ENCODE measurements at regions not wholly inside any gene's neighbourhood (a gene's known extent, or its start where the extent isn't known, plus 50 kb on each side); places are given as distances from the start of the nearest gene placed in this dataset.

DNA sequence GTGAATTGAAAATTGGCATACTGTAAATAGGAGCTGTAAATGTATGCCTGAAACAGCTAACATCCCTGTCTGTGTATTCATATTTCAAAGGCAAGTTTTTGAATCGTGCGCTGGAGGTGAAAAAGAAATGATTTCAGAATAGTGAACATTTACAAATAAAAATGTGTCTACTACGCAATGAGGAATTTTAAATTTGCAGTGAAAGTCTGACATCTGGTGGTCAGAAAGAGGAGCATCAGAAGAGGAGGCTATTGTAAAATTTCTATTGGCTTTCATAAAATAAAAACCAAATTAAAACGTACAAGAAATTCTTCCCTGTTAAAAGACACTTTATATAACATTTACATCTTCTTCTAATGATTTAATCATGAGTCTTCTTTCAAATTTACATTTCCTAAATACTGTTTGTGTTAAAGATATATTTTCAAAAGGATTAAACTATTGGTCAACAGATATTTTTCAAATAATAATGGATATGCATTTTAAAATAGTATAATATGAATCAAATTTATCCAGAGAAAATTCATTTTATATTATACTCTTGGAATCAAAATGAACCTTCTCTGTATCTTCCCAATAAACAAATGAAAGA lies 113.7 kb upstream of the RRP15 start:
- no peaks in the 10 kb centered on the region for H3K79me2 ChIP-seq (ENCODE audit: insufficient read depth, low read length)
- H3K9ac ChIP-seq (ENCODE audit: low read depth, low read length, poor library complexity, severe bottlenecking), result no peak overlapping the region
- H3K4me3 ChIP-seq (ENCODE audit: low read length, poor library complexity, severe bottlenecking), result no peak overlapping the region
- no peak for TF ChIP-seq EZH2phosphoT487 (IDR thresholded peaks at IDR 0.05; ENCODE audit: borderline replicate concordance)
- TF ChIP-seq, protein P1, sequence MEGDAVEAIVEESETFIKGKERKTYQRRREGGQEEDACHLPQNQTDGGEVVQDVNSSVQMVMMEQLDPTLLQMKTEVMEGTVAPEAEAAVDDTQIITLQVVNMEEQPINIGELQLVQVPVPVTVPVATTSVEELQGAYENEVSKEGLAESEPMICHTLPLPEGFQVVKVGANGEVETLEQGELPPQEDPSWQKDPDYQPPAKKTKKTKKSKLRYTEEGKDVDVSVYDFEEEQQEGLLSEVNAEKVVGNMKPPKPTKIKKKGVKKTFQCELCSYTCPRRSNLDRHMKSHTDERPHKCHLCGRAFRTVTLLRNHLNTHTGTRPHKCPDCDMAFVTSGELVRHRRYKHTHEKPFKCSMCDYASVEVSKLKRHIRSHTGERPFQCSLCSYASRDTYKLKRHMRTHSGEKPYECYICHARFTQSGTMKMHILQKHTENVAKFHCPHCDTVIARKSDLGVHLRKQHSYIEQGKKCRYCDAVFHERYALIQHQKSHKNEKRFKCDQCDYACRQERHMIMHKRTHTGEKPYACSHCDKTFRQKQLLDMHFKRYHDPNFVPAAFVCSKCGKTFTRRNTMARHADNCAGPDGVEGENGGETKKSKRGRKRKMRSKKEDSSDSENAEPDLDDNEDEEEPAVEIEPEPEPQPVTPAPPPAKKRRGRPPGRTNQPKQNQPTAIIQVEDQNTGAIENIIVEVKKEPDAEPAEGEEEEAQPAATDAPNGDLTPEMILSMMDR (conservative IDR thresholded peaks at IDR 0.05; ENCODE audit: low read length), result peak; percentile 90
- H4K20me1 ChIP-seq (ENCODE audit: insufficient read depth, low read length, poor library complexity, severe bottlenecking), result no peaks in the 10 kb centered on the region
- H3F3A ChIP-seq (ENCODE audit: low read depth), result no peaks in the 10 kb centered on the region
- no peak overlapping the region for H3K4me2 ChIP-seq (ENCODE audit: low read depth, low read length, poor library complexity, severe bottlenecking)
- 0 out of 2 replicates have a peak overlapping the region, but pooled peaks have one; percentile 3 for H2AFZ ChIP-seq (ENCODE audit: low read length)
- H3K4me1 ChIP-seq (ENCODE audit: insufficient read depth, low read length, poor library complexity, severe bottlenecking), result no peaks in the 10 kb centered on the region
- no peaks in the 10 kb centered on the region for H3K9me2 ChIP-seq (replicated peaks; ENCODE audit: low read depth, low read length)
- no peaks in the 10 kb centered on the region for H3K27me3 ChIP-seq (ENCODE audit: insufficient read depth, low read length, poor library complexity, severe bottlenecking)
- H3K36me3 ChIP-seq (ENCODE audit: insufficient read depth, low read length), result no peaks in the 10 kb centered on the region
- no peaks in the 10 kb centered on the region for H3K9me3 ChIP-seq (ENCODE audit: insufficient read depth, low read depth, low read length)

DNA sequence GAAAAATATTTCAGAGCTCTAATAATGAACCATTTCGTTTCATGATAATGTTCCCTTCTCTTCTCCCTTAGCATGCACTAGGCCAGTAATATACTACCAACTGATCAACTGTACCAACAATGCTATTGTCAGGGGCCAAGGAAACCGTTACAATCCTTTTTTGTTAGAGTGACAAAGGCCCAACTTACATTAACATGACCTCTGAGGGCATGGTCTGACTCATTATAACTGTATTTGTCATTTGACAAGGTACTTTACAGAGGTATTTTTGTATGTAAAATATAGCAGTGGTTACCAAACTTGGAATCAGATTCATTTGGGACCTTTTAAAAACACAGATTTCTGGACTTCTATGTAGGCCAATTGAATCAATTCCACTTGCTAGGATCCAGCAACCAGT lies 102.6 kb upstream of the RRP15 start:
- no peak for TF ChIP-seq EZH2phosphoT487 (IDR thresholded peaks at IDR 0.05; ENCODE audit: borderline replicate concordance)
- TF ChIP-seq, protein P1 (conservative IDR thresholded peaks at IDR 0.05; ENCODE audit: low read length), result no peak
- Histone ChIP-seq H3K4me3 (ENCODE audit: low read length, poor library complexity, severe bottlenecking) (no peak overlapping the region), H2AFZ (ENCODE audit: low read length) (no peak overlapping the region), H3K27me3 (ENCODE audit: insufficient read depth, low read length, poor library complexity, severe bottlenecking) (no peaks in the 10 kb centered on the region), H3K4me2 (ENCODE audit: low read depth, low read length, poor library complexity, severe bottlenecking) (no peak overlapping the region), H3K79me2 (ENCODE audit: insufficient read depth, low read length) (no peaks in the 10 kb centered on the region), H3K9ac (ENCODE audit: low read depth, low read length, poor library complexity, severe bottlenecking) (no peak overlapping the region), H4K20me1 (ENCODE audit: insufficient read depth, low read length, poor library complexity, severe bottlenecking) (no peaks in the 10 kb centered on the region), H3K9me2 (replicated peaks; ENCODE audit: low read depth, low read length) (no peaks in the 10 kb centered on the region), H3F3A (ENCODE audit: low read depth) (no peaks in the 10 kb centered on the region), H3K36me3 (ENCODE audit: insufficient read depth, low read length) (no peaks in the 10 kb centered on the region), H3K4me1 (ENCODE audit: insufficient read depth, low read length, poor library complexity, severe bottlenecking) (no peaks in the 10 kb centered on the region), H3K9me3 (ENCODE audit: insufficient read depth, low read depth, low read length) (no peaks in the 10 kb centered on the region)

GRCh38 chr1:218200979-218201378 lies 84.1 kb upstream of the RRP15 start:
- H3K9me2 ChIP-seq (replicated peaks; ENCODE audit: low read depth, low read length), result no peaks in the 10 kb centered on the region

More at GRCh38 chr1:218200979-218201378, 84.1 kb upstream of the RRP15 start:
- H2AFZ ChIP-seq (ENCODE audit: low read length), result no peak overlapping the region
- no peaks in the 10 kb centered on the region for H3K79me2 ChIP-seq (ENCODE audit: insufficient read depth, low read length)
- H3K27me3 ChIP-seq (ENCODE audit: insufficient read depth, low read length, poor library complexity, severe bottlenecking), result no peaks in the 10 kb centered on the region
- no peaks in the 10 kb centered on the region for H3K9me3 ChIP-seq (ENCODE audit: insufficient read depth, low read depth, low read length)
- H3K4me2 ChIP-seq (ENCODE audit: low read depth, low read length, poor library complexity, severe bottlenecking), result no peak overlapping the region
- TF ChIP-seq, protein P1 (conservative IDR thresholded peaks at IDR 0.05; ENCODE audit: low read length), result no peak
- TF ChIP-seq EZH2phosphoT487 (IDR thresholded peaks at IDR 0.05; ENCODE audit: borderline replicate concordance), result no peak
- H3K9ac ChIP-seq (ENCODE audit: low read depth, low read length, poor library complexity, severe bottlenecking), result no peak overlapping the region
- no peaks in the 10 kb centered on the region for H3K36me3 ChIP-seq (ENCODE audit: insufficient read depth, low read length)
- no peaks in the 10 kb centered on the region for H3F3A ChIP-seq (ENCODE audit: low read depth)
- H3K4me1 ChIP-seq (ENCODE audit: insufficient read depth, low read length, poor library complexity, severe bottlenecking), result no peaks in the 10 kb centered on the region
- no peak overlapping the region for H3K4me3 ChIP-seq (ENCODE audit: low read length, poor library complexity, severe bottlenecking)
- H4K20me1 ChIP-seq (ENCODE audit: insufficient read depth, low read length, poor library complexity, severe bottlenecking), result no peaks in the 10 kb centered on the region

All from Loucy (cell line).